ENCODE measurements at regions not wholly inside any gene's neighbourhood (a gene's known extent, or its start where the extent isn't known, plus 50 kb on each side); places are given as distances from the start of the nearest gene placed in this dataset.

DNA sequence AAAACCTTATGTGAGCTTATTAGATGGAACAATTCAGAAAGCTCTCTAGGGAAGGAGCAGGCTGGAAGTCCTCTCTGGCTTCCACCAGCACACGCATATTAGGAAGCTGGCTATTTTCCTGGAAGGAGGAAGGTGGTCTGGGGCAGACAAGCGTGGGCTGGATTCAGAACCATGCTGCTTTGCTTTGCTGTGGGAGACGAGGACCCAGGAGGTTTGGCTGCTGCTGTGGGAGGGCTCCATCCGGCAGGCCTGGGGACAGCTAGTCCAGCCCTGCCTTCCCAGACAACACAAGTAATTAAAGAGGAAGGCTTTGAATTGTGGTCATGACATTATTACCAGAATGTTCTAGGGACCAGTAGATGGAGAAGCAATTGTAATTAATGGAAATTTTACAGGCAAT, 238.8 kb upstream of the MYT1L start:
- TF ChIP-seq CTCF (conservative IDR thresholded peaks at IDR 0.05; ENCODE audit: low read length) (no peak), EZH2phosphoT487 (IDR thresholded peaks at IDR 0.05; ENCODE audit: borderline replicate concordance, low read depth, low read length) (no peak)
